ENCODE measurements at regions not wholly inside any gene's neighbourhood (a gene's known extent, or its start where the extent isn't known, plus 50 kb on each side); places are given as distances from the start of the nearest gene placed in this dataset.

GRCh38 chr4:4752576-4753401 lies 106.7 kb upstream of the MSX1 start:
- H3K27ac ChIP-seq (ENCODE audit: low read depth, low read length) = no peak overlapping the region
- peaks cover 22% of the 10 kb centered on the region for H3K4me1 ChIP-seq (ENCODE audit: control insufficient read depth, insufficient read depth, low read length)
- H3K9me3 ChIP-seq (ENCODE audit: control insufficient read depth, insufficient read depth, low read length) = no peaks in the 10 kb centered on the region
- H3K36me3 ChIP-seq (ENCODE audit: control insufficient read depth, insufficient read depth, low read length) = no peaks in the 10 kb centered on the region
- H3K27me3 ChIP-seq (ENCODE audit: control insufficient read depth, insufficient read depth, low read length) = peaks cover 8% of the 10 kb centered on the region
- H3K4me3 ChIP-seq (ENCODE audit: low read depth, low read length) = no peak overlapping the region
- DNase-seq (ENCODE audit: low read depth in 4 of 6, low spot score in 6 of 6) = peak in 1 of 6 donors; percentile 68
- 22% methylated on average over 10 of the region's 15 CpGs for WGBS (ENCODE audit: insufficient coverage)

DNA sequence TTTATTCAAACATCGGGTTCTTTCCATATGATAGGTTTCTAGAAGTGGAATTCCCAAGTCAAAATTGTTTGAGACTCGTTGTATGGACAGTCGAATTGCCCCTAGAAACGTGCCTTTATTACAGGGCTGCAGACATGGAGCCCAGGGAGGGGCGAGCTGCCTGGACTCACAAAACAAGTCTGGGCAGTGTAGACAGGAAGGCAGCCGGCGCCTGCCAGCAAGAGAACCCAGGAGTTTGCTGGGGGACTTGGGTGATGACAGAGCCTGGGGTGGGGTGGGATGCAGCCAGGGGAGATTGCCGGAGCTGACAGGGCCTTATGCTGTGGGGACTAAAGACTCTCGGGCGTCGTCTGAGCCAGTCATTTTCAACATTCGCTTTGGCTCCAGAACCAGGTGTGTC lies 107.4 kb upstream of the MSX1 start:
- no peak overlapping the region for H3K4me3 ChIP-seq (ENCODE audit: low read depth, low read length)
- no peak overlapping the region for H3K27ac ChIP-seq (ENCODE audit: low read depth, low read length)
- H3K27me3 ChIP-seq (ENCODE audit: control insufficient read depth, insufficient read depth, low read length) = peaks cover 8% of the 10 kb centered on the region
- DNase-seq (ENCODE audit: low read depth in 4 of 6, low spot score in 6 of 6) = no peak
- peaks cover 22% of the 10 kb centered on the region for H3K4me1 ChIP-seq (ENCODE audit: control insufficient read depth, insufficient read depth, low read length)
- no peaks in the 10 kb centered on the region for H3K9me3 ChIP-seq (ENCODE audit: control insufficient read depth, insufficient read depth, low read length)
- no peaks in the 10 kb centered on the region for H3K36me3 ChIP-seq (ENCODE audit: control insufficient read depth, insufficient read depth, low read length)
- WGBS (ENCODE audit: insufficient coverage) = 72% methylated on average over 11 of the region's 12 CpGs

GRCh38 chr4:4750187-4750586 lies 109.3 kb upstream of the MSX1 start:
- WGBS (ENCODE audit: insufficient coverage) = 71% methylated on average over 2 of the region's 7 CpGs

GRCh38 chr4:4749137-4749536 lies 110.3 kb upstream of the MSX1 start:
- Histone ChIP-seq H3K27ac (ENCODE audit: low read depth, low read length) (no peak overlapping the region), H3K27me3 (ENCODE audit: control insufficient read depth, insufficient read depth, low read length) (peaks cover 8% of the 10 kb centered on the region), H3K36me3 (ENCODE audit: control insufficient read depth, insufficient read depth, low read length) (no peaks in the 10 kb centered on the region), H3K9me3 (ENCODE audit: control insufficient read depth, insufficient read depth, low read length) (no peaks in the 10 kb centered on the region), H3K4me3 (ENCODE audit: low read depth, low read length) (no peak overlapping the region), H3K4me1 (ENCODE audit: control insufficient read depth, insufficient read depth, low read length) (peaks cover 14% of the 10 kb centered on the region)
- DNase-seq (ENCODE audit: low read depth in 4 of 6, low spot score in 6 of 6) = no peak
- WGBS (ENCODE audit: insufficient coverage) = 83% methylated on average over 3 of the region's 5 CpGs

More at GRCh38 chr4:4750187-4750586, 109.3 kb upstream of the MSX1 start:
- peaks cover 22% of the 10 kb centered on the region for H3K4me1 ChIP-seq (ENCODE audit: control insufficient read depth, insufficient read depth, low read length)
- no peaks in the 10 kb centered on the region for H3K9me3 ChIP-seq (ENCODE audit: control insufficient read depth, insufficient read depth, low read length)
- H3K4me3 ChIP-seq (ENCODE audit: low read depth, low read length) = no peak overlapping the region
- H3K27ac ChIP-seq (ENCODE audit: low read depth, low read length) = no peak overlapping the region
- H3K36me3 ChIP-seq (ENCODE audit: control insufficient read depth, insufficient read depth, low read length) = no peaks in the 10 kb centered on the region
- DNase-seq (ENCODE audit: low read depth in 4 of 6, low spot score in 6 of 6) = no peak
- H3K27me3 ChIP-seq (ENCODE audit: control insufficient read depth, insufficient read depth, low read length) = peaks cover 8% of the 10 kb centered on the region

- peaks cover 2% of the 10 kb centered on the region for H3K4me1 ChIP-seq (ENCODE audit: control insufficient read depth, insufficient read depth, low read length)
- H3K36me3 ChIP-seq (ENCODE audit: control insufficient read depth, insufficient read depth, low read length) = no peaks in the 10 kb centered on the region
- DNase-seq (ENCODE audit: low read depth in 4 of 6, low spot score in 6 of 6) = no peak
- no peaks in the 10 kb centered on the region for H3K9me3 ChIP-seq (ENCODE audit: control insufficient read depth, insufficient read depth, low read length)
- no peak overlapping the region for H3K4me3 ChIP-seq (ENCODE audit: low read depth, low read length)
- WGBS (ENCODE audit: insufficient coverage) = 100% methylated on average over 1 of the region's 1 CpG
- no peak overlapping the region for H3K27ac ChIP-seq (ENCODE audit: low read depth, low read length)
- H3K27me3 ChIP-seq (ENCODE audit: control insufficient read depth, insufficient read depth, low read length) = peaks cover 5% of the 10 kb centered on the region
Measured at GRCh38 chr4:4746444-4746843, 113.0 kb upstream of the MSX1 start.

GRCh38 chr4:4740071-4740470 lies 119.4 kb upstream of the MSX1 start:
- H3K27me3 ChIP-seq (ENCODE audit: control insufficient read depth, insufficient read depth, low read length) = no peaks in the 10 kb centered on the region
- DNase-seq (ENCODE audit: low read depth in 4 of 6, low spot score in 6 of 6) = no peak

GRCh38 chr4:4735870-4736269 lies 123.6 kb upstream of the MSX1 start:
- Histone ChIP-seq H3K27me3 (ENCODE audit: control insufficient read depth, insufficient read depth, low read length) (no peaks in the 10 kb centered on the region), H3K9me3 (ENCODE audit: control insufficient read depth, insufficient read depth, low read length) (no peaks in the 10 kb centered on the region), H3K36me3 (ENCODE audit: control insufficient read depth, insufficient read depth, low read length) (no peaks in the 10 kb centered on the region), H3K4me1 (ENCODE audit: control insufficient read depth, insufficient read depth, low read length) (peaks cover 7% of the 10 kb centered on the region), H3K4me3 (ENCODE audit: low read depth, low read length) (no peak overlapping the region), H3K27ac (ENCODE audit: low read depth, low read length) (no peak overlapping the region)
- peak in 4 of 6 donors; percentile 9 to 72 (median 29) for DNase-seq (ENCODE audit: low read depth in 4 of 6, low spot score in 6 of 6)
- WGBS (ENCODE audit: insufficient coverage) = 31% methylated on average over 6 of the region's 6 CpGs

More at GRCh38 chr4:4740071-4740470, 119.4 kb upstream of the MSX1 start:
- no peaks in the 10 kb centered on the region for H3K36me3 ChIP-seq (ENCODE audit: control insufficient read depth, insufficient read depth, low read length)
- peaks cover 7% of the 10 kb centered on the region for H3K4me1 ChIP-seq (ENCODE audit: control insufficient read depth, insufficient read depth, low read length)
- H3K4me3 ChIP-seq (ENCODE audit: low read depth, low read length) = no peak overlapping the region
- H3K27ac ChIP-seq (ENCODE audit: low read depth, low read length) = no peak overlapping the region
- no peaks in the 10 kb centered on the region for H3K9me3 ChIP-seq (ENCODE audit: control insufficient read depth, insufficient read depth, low read length)

DNA sequence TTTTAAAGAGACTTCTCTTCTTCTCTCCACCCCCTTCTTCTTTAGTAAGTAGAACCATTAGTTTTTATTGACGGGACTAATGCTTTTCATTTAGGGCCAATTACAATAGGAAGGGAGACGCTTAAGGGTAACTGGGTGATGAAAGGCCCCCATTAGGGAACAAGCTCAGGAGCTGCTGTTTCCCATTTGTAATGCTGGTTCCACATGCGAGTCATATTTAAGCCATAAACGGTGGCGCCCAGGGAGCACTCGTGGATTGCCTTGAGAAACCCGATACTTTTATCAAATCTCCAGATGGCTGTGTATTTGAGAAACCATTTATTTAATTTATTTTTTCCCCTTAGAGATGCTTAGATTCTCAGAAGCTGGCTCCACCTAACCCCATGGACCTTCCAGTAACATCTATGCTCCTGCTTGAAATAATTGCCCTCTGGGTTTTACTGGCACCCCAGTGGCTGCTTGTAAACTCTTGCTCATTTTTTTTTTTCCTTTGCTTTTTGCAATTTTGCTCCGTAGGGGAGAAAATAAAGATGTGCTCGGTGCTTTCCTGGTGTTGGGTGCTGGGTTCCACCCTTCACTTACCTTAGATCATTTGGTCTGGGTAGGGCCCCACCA lies 124.2 kb upstream of the MSX1 start:
- H3K36me3 ChIP-seq (ENCODE audit: control insufficient read depth, insufficient read depth, low read length) = no peaks in the 10 kb centered on the region
- 34% methylated on average over 5 of the region's 9 CpGs for WGBS (ENCODE audit: insufficient coverage)
- H3K9me3 ChIP-seq (ENCODE audit: control insufficient read depth, insufficient read depth, low read length) = no peaks in the 10 kb centered on the region
- peaks cover 7% of the 10 kb centered on the region for H3K4me1 ChIP-seq (ENCODE audit: control insufficient read depth, insufficient read depth, low read length)
- DNase-seq (ENCODE audit: low read depth in 4 of 6, low spot score in 6 of 6) = peak in 1 of 6 donors; percentile 68
- H3K4me3 ChIP-seq (ENCODE audit: low read depth, low read length) = no peak overlapping the region
- no peak overlapping the region for H3K27ac ChIP-seq (ENCODE audit: low read depth, low read length)
- H3K27me3 ChIP-seq (ENCODE audit: control insufficient read depth, insufficient read depth, low read length) = no peaks in the 10 kb centered on the region

DNA sequence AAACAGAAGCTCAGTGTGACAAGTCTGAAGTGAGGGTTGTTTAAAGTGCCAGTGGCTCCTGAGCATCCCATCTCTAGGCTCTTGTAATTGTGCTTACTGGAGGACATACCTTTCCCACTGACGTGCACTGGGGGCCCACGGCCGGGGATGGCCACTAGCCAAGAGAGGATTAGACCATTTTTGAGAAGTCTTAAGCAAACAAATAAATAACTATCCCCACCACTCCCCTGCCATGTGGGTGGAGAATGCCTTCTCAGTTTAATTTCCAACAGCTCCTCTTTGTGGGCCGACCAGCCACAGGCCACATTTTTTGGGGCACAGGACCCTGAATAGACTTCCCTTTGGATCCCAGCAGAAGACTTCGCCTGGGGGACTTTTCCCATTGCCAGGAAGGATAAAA lies 125.0 kb upstream of the MSX1 start:
- Histone ChIP-seq H3K9me3 (ENCODE audit: control insufficient read depth, insufficient read depth, low read length) (no peaks in the 10 kb centered on the region), H3K36me3 (ENCODE audit: control insufficient read depth, insufficient read depth, low read length) (no peaks in the 10 kb centered on the region), H3K27ac (ENCODE audit: low read depth, low read length) (no peak overlapping the region), H3K4me3 (ENCODE audit: low read depth, low read length) (no peak overlapping the region), H3K27me3 (ENCODE audit: control insufficient read depth, insufficient read depth, low read length) (no peaks in the 10 kb centered on the region), H3K4me1 (ENCODE audit: control insufficient read depth, insufficient read depth, low read length) (peaks cover 7% of the 10 kb centered on the region)
- no peak for DNase-seq (ENCODE audit: low read depth in 4 of 6, low spot score in 6 of 6)
- 88% methylated on average over 2 of the region's 5 CpGs for WGBS (ENCODE audit: insufficient coverage)

- no peak overlapping the region for H3K27ac ChIP-seq (ENCODE audit: low read depth, low read length)
- no peak for DNase-seq (ENCODE audit: low read depth in 4 of 6, low spot score in 6 of 6)
- no peaks in the 10 kb centered on the region for H3K27me3 ChIP-seq (ENCODE audit: control insufficient read depth, insufficient read depth, low read length)
- 100% methylated on average over 2 of the region's 3 CpGs for WGBS (ENCODE audit: insufficient coverage)
- H3K36me3 ChIP-seq (ENCODE audit: control insufficient read depth, insufficient read depth, low read length) = no peaks in the 10 kb centered on the region
- H3K9me3 ChIP-seq (ENCODE audit: control insufficient read depth, insufficient read depth, low read length) = no peaks in the 10 kb centered on the region
- H3K4me3 ChIP-seq (ENCODE audit: low read depth, low read length) = no peak overlapping the region
- peaks cover 11% of the 10 kb centered on the region for H3K4me1 ChIP-seq (ENCODE audit: control insufficient read depth, insufficient read depth, low read length)
Measured at GRCh38 chr4:4733663-4734062, 125.8 kb upstream of the MSX1 start.
